HG03432 (cell line): ENCODE measurements at regions not wholly inside any gene's neighbourhood (a gene's known extent, or its start where the extent isn't known, plus 50 kb on each side); places are given as distances from the start of the nearest gene placed in this dataset.
"Not testable (repeated sequence)": the region's sequence is repeated elsewhere in the genome, so short reads cannot be mapped to it uniquely, and the experiment has no call there.

Experiments
- ATAC-seq: cut with Tn5 transposase; IDR thresholded peaks from one replicate; pipeline ENCODE4 v1.9.1; 2021; ENCODE audit warnings: mild to moderate bottlenecking, moderate library complexity; ENCODE audit not compliant: unreplicated experiment

DNA sequence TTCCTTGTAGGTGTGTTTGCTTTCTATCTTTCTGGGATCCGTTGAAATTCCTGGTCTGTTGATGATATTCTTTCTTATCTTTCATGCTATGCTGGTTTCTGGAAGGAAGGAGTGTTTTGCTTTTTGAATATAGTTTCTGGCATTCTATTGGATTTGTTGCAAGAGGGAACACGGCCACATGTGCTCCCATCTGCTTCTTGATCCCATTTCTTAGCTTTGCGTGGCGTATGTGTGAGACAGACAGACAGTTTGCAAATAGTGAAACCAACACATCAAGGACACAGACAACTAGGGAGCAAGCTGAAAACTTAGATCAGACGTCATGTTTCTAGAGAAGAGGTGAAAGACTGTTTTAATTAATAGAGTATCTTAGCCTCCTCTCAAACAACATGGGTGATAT, 261.9 kb upstream of the PUDP start:
- no peak for ATAC-seq

DNA sequence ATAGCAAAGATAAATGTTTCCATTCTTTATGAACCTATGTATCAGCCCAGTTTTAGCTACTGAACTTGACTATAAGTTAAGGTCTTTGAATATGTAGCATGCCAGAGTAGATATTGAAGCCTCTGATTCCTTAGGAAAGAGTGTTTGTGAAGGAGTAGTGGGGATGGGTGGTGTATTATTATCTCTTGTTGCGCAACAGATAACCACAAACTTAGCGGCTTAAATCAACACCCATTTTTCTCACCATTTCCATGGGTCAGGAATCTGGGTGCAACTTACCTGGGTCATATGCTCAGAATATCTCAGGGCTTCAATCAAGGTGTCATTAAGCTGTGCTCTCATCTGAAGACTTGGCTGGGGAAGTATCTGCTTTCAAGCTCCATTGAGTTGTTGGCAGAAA, 251.4 kb upstream of the PUDP start:
- no peak for ATAC-seq

DNA sequence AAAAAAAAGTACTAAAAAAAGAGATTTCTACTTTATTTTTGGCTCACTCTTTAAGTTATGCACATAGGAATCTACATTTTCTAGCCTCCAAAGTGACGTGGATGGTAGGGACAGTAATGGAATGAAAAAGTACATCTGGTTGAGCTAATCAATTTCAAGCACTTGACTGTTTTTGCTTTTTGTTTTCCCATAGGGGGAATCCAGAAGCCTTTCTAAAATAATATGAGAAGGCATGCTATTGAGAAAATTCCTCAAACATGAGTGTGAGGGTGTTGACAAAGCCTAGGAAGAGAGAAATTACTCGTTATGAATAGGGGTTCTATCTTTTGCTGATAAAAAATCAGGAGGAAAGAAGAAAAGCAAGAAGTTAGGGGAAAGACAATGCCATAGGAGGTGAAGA, 242.5 kb upstream of the PUDP start:
- no peak for ATAC-seq

DNA sequence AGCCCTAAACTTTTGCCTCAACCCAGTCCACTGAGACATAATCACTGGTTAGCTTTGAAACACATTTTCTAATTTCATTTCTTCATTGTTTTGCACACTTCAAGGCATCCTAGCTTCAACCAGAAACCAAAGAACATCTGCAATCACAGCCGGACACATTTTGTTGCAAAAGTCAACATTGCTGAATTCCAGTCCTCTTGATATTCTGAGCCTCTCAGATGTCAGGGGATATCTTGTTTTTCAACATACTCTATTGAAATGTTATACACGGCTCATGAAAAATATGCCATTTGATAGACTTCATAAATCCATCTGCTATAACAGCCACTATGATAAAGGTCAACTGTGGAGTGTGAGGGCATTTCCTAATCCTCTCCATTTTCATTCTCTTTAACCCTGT, 241.6 kb upstream of the PUDP start:
- ATAC-seq, result no peak

DNA sequence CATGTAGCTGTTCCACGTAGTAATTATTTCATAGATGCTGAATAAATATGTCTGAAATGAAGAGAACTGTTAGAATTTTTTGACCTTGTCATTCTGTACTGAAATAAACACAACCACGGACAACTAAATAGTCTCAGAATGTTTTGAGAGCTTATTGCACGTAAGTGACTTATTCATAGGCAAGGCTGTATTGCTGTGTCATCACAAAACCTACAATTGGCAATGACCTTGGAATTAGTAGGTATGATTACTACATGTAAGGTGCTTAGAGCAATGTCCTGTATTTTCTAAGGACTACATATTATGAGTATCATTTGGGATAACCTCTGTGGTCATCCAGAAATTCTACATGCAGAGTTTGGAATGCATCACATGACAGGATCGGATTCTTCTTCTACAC, 237.2 kb upstream of the PUDP start:
- ATAC-seq, result no peak

DNA sequence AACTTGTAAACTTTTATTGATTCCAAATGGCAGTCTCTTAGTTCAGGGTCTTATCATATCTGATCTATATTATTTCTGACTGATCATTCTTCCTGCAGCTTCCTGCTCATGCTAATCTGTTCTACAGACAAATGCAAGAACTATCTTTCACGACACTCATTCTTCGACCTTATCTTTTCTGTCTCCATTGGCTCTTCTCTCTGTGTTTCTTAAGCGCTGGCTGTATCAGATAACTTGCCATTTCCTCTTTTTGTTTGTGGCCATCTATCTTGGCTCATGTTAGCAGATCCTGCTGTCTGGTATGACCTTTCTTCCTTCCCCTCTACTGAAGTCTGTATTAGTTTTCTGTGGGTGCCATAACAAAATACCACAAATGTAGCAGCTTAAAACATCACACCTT, 230.5 kb upstream of the PUDP start:
- ATAC-seq, result no peak

DNA sequence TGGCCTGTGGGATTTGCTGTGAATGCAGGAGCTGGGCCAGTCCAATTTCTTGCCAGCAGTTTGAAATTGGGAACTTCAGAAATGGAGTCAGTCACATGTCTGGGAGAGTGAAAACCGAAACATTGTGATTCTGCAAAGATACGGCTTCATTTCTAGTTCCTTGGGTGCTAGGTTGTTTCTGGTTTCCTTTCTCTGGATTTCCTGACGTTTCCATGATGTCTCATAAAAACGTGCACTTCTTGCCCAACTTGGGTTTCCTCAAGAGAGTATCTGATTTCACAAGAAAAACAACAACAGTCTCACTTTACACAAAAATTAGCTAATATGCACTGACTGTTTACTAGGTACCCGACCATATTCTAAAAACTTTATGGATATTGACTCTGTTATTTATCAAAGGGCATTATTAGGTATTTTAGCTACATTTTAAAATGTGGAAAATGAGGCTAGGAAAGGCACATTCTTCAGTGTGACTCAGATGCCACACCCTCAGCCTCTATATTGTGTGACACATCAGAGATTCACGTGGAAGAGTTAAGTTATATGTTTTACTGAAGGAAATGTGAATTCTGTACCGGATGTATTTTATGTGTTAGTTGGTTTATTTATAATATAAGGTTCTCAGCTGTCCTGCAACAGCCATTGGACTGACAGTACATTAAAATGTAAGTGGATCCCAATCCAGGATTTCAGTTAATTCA, 225.0 kb upstream of the PUDP start:
- no peak for ATAC-seq

DNA sequence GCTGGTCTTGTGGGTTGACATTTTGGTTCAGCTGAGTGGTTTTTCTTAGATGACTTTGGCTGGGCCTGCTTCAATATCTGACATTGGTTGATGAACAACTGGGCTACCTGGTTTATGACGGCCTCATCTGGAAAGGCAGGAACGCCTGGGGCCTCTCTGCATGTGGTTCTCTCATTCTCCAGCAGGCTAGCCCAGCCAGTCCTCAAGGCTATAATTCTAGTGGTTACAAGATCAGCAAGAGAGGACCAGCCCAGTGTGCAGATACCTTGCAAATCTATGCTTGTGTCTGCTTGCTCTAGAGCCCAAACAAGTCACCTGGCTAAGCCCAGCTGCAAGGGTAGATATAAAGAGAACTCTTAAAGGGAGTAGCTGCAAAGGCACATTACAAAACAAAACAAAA, 214.2 kb upstream of the PUDP start:
- ATAC-seq, result no peak

DNA sequence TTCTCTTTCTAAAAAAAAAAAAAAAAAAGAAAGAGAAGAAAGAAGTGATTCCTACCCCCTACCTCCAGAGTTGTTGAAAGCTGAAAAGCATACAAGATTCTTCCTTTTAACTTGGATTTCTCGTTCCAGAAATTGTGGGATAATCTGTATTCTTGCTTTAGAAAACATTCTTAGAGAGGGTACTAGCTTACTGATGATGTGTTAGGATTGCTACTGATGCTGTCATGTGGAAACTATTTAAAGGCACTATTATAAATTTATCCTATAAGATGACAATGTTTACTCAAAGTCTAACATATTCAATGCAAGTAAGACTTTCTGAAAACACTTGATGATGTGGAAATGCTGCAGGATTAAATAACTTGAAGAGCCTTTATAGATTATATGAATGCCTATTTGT, 204.0 kb upstream of the PUDP start:
- no peak for ATAC-seq

DNA sequence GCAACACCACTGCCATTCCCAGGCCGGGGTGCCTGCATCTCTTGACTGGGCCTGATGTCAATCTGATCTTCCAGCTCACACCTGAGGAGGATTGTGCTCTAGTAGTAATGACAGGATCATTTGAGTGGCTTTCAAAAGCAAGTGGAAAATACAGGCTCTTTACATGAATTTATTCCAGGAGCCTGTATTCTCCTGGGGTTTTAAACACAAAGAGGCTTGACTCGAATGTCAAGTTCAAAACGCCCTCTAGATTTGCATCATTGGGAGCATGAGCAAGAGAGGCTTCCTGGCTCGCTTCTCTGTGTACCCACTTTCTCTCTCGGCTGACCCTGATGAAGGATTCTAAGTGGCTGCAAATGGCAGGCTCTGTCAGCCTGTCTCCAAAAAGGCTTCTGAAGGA, 199.5 kb upstream of the PUDP start:
- ATAC-seq, result no peak

DNA sequence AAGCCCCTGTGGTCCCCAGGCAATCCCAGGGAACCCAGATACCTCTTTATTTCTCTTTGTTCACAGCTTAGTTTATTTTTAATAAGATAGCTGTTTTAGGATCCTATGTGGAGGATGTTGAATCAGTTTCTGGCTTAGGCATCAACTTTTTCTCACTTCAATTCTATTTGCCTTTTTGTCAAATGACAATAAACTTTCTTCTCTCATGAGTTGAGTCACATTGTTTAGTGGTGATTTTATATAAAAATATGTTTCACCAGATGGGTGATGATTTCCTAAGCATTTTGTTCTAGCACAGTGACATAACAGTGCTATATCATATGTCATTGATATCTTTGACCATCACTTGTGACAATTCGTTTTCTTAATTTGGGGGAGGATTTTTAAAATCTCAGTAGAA, 198.1 kb upstream of the PUDP start:
- no peak for ATAC-seq

DNA sequence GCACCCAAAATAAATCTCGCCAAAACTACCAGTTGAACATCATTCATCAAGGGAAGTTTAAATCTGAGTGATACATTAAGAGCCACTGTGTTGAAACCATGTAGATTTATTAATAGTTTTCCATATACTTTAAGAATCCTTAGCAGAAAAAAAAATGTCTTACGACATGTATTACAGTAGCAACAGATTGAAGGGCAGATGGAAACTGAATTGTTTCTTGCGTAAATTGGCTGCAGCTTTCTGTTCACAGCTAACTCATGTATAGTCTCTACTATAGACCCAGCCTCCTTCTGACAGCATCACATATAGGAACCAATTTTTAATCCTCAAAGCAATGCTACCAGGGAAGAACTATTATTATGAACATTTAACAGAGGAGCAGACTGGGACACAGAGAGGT, 195.2 kb upstream of the PUDP start:
- no peak for ATAC-seq

DNA sequence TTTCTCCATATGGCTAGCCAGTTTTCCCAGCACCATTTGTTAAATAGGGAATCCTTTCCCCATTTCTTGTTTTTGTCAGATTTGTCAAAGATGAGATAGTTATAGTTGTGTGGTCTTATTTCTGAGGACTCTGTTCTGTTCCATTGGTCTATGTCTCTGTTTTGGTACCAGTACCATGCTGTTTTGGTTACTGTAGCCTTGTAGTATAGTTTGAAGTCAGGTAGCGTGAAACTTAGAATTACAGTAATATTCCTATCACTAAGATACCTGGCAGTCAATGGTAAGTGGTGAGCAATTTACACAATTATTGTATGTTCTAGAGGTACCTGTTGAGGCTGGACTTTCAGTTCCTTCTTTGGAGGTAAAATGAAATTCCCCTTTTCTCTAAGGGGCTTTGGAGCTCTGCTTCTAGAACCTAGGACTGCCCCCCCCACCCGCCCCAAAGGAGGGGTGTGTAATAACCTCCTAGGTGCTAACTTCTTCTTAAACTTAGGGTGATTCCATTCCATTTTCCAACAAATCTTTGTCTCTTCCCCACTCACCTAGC, 187.9 kb upstream of the PUDP start:
- not testable (repeated sequence) for ATAC-seq

DNA sequence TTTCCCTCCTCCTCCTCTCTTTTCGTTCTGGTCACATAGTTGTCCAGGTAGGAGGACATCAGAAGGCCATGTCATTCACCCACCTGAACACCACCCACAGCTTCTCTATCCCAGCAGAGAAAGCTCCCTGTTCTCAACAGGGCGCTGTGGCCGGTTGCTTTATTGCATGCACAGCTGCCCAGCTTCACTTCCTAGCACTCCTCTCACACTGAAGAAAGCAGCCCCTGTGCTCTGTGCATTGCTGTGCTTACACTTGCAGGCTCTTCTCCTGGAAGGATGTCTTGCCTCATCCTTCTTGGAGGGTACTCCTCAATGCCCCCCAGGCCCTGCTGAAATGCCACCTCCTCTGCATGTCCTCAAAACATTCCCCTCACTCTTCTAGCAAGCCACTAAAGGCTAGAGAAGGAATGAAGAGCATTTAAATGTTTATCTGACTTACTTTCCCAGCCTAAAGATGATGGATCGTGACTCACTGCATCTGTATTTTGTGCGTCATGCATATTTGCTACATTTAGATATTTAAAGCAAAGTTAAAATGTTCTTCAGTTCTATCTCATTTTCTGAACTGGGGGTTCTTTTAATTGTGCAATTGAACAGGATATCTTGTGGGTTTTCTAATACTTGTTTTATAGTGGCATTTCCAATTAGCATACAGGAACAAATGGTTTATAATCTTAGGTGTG, 186.4 kb upstream of the PUDP start:
- ATAC-seq, result no peak

DNA sequence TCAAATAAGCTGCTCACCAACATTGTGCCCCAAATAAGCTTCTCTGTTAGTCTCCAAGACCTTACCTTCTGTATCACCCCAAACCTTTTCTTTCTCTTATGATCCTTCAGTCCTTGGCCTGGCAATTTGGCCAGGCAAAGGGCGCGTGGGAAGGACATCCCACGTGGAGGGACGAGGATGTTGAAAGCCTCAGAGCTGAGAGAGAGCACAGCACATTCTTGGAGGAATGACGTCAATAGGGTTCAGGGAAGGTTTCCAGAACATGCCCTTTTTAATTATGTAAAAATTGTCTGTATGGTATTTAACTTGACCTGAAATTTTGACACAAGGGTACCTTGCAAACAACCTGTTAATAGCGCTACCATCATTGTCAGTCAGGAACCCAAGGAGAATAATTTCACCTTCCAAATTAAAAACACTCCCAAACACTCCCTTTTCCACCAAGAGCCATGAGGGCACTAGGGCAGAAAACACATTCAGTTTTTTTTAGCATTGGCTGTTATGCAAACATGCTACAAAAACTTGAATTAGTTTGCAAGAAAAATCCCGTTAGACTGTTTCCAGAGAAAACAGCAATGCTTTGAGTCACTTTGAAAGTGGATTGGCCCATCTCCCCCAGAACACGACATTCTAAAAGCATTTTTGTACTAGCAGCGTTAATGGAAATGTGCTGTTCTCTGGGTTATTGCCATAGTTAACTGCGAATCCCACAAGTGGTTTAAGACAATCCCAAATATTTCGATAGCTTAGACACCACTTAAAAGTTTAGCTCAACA, 183.2 kb upstream of the PUDP start:
- ATAC-seq, result no peak

DNA sequence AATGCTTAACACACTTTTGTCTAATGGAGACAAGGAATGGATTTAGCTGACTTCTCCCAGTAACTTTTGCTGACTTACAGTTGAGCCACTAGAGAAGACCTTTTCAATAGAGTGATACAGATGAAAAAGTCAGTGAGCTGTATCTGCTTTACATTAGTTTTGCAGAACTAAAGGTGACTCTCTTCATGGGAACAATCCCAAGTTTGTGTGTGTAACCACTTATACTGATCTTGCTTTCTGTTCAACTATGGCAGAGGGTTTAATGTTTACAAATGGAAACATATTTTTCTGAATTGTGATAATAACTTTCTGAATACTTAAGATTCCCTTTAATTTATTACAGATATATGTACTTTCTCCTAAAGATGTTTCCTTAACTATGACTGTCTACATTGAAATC, 182.6 kb upstream of the PUDP start:
- no peak for ATAC-seq

DNA sequence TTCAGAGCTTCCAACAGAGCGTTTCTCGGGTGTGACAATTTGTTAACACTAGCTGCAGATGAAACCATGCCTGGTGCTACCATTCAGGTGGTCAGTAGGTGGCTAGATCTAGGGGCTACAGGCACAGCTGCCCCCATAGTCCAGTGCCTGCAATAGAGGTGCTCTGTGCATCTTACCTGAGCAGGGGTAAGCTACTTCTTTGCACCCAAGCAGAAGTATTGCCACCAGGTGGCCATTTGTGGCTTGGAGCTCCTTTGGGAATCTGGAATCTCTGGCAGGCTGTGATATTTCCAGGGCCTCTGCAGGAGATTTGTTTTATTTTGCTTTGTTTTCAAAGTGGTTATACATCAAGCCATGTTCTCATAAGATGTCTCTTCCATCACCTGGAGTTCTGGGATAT, 170.7 kb upstream of the PUDP start:
- ATAC-seq, result no peak

DNA sequence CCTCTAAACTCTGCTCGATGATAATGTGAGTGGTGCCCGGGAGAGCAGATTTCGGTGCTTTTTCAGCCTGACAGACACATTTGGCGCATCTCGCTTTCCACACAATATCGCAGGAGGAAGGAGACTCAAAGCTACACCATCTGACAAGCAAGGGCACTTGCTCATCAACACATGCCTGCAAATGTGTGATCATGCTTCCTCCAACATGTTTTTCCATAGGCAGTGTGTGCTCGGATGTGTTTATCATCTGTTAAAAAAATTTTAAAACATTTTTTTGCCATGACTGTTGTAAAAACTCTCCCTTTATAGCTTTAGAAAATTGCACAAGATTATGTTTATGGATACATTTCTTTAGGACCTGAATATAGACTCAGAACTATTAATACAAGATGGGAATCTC, 170.3 kb upstream of the PUDP start:
- no peak for ATAC-seq

DNA sequence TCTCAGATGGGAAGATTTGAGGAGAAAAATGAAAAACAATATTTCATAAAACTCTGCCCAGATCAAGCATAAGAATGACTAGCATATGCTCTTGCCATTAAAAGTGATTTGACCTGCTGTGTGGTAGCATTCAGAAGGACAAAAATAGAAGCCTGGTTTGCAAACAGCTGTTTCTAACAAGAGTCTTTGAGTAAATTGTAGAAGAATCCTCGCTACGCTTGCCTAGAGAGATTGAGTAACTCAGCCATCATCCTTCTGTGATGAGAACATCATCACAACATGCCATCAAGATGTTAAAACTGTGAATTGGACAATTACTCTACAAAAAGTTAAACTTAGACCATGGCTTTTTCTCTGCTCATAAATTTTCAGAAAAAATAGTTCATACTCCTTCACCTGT, 168.9 kb upstream of the PUDP start:
- no peak for ATAC-seq

DNA sequence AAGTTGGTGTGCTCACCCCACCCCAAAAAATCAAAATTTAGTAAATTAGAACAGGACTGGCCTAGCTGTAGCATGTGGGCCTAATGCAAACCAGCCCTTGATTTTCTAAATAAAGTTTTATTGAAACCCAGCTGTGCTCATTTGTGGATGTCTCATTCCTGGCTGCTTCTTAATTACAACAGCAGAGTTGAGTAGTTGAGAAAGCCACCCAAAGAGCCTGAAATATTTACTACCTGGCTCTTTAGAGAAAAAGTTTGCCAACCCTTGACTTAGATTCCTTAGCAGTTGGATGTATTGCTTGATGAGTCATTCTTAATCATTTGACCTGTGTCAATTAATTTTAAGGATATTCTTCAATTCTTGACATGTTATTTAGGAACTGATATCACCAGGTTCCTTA, 168.3 kb upstream of the PUDP start:
- no peak for ATAC-seq

DNA sequence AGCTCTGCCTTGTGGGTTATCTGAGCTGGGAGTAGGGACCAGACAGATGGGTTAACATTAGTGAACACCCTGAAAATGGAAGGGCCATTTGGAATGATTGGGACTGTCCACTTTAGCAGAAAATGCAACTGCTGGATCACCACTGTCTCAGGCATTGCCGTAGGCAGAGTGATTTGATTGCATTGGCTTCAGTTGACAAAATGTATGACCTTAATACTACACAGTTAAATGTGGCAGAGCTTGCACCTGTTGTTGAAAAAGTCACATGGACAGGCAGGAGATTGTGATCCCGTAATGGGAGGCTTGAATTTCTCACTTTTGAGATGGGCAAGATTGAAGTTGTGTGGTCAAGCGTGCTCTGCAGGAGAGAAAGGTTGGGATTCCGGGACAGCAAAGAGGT, 166.5 kb upstream of the PUDP start:
- ATAC-seq, result no peak

DNA sequence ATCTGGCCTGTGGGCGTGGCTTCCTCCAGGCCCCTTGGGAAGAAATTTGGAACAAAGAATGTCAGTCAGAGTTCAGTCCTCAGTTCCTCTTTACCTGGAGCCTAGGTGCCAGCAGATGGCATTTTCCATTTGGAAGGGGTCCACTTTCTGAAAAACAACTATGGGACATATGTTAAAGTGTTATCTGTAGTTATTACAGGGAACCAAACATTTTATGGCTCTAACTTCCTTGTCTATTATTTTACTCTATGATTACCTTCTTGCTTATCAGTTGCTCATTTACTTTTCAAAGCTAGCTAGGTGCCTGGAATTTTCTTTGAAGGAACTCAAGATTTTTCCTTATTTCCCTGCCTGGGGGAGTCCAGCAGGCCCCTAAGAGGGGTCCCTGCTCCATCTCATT, 159.8 kb upstream of the PUDP start:
- ATAC-seq, result no peak
